Body of pancreas (tissue), 4 donors: ENCODE measurements at regions not wholly inside any gene's neighbourhood (a gene's known extent, or its start where the extent isn't known, plus 50 kb on each side); places are given as distances from the start of the nearest gene placed in this dataset.

ENCODE experiments used
- ATAC-seq: fragments of 150-250 bp; one replicate; pipeline ENCODE4 v1.9.1; 2016
- DNase-seq, 4 donors: peaks; one replicate each; pipeline ENCODE4 v3.0.0-alpha.2; 2019
- H3K27ac ChIP-seq, 4 donors: fragments of 200-600 bp; sonication (generic); 1 replicate in 3 of 4; 2 replicates in 1 of 4; pipeline versions ENCODE4 v1.5.1 to v1.6.1; 2016 to 2019; ENCODE audit warnings: mild to moderate bottlenecking in 1 of 4, mixed read lengths in 1 of 4, moderate library complexity in 1 of 4
- H3K27me3 ChIP-seq, 2 donors: fragments of 200-600 bp; sonication (generic); one replicate each; pipeline ENCODE4 v1.6.0; 2016; ENCODE audit warnings: mild to moderate bottlenecking in 1 of 2
- H3K36me3 ChIP-seq, 2 donors: fragments of 200-600 bp; sonication (generic); replicated peaks in 1 of 2; 2 replicates each; pipeline ENCODE4 v1.5.1; 2016; ENCODE audit warnings: low read depth in 2 of 2; ENCODE audit not compliant: insufficient read depth in 1 of 2
- H3K4me1 ChIP-seq: fragments of 200-600 bp; sonication (generic); one replicate; pipeline ENCODE4 v1.6.0; 2016
- H3K4me3 ChIP-seq, 2 donors: fragments of 200-600 bp; sonication (generic); 1 replicate in 1 of 2; 2 replicates in 1 of 2; pipeline ENCODE4 v1.5.1; 2016 to 2019
- H3K9me3 ChIP-seq, 3 donors: fragments of 200-600 bp; sonication (generic); 1 replicate in 2 of 3; 2 replicates in 1 of 3; pipeline ENCODE4 v1.5.1; 2016
- POLR2A ChIP-seq, 3 donors: fragments of 450-650 bp; IDR thresholded peaks; one replicate each; pipeline ENCODE4 v1.6.1; 2016; ENCODE audit warnings: antibody characterized with exemption in 3 of 3, mild to moderate bottlenecking in 2 of 3
- WGBS, 2 donors: methylation state at CpG; one replicate each; pipeline ENCODE4 v1.1.5; 2017; 5-methylcytosine and 5-hydroxymethylcytosine counted together
- intact Hi-C: fragments of 100-400 bp; cut with DNase I; formaldehyde crosslinking; loops from one replicate; pipeline ENCODE4 v1.15.1; 2023
- TF ChIP-seq, protein P1 (sequence below), 7 experiments: fragments of 450-650 bp in 4 of 7; fragments of 200-600 bp in 3 of 7; sonication (generic) in 3 of 7; IDR thresholded peaks; one replicate each; pipeline ENCODE4 v1.5.1; 2016 to 2019; ENCODE audit warnings: antibody characterized with exemption in 7 of 7

DNA sequence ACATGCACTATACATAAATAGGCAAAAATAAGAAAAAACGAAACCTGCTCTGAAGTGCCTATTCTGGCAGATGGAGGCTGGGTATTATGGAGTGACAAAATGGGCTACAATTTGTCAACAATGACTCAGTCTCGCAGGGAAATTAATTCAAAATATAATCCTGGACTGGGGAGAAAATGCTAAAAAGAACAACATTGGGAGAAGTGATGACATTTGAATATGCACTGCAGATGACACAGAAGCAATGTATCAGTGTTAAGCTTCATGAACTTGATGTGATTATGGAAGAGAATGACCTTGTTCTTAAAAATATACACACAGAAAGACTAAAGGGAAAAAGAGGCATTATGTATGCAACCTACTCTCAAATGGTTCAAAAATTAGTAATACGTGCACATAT is 74.8 kb upstream of the PSMD7 start:
- no peak for DNase-seq
- Histone ChIP-seq H3K9me3 (no peaks in the 10 kb centered on the region), H3K36me3 (no peaks in the 10 kb centered on the region), H3K27ac (no peak overlapping the region), H3K27me3 (no peaks in the 10 kb centered on the region), H3K4me3 (no peak overlapping the region), H3K4me1 (no peaks in the 10 kb centered on the region)
- intact Hi-C loops = no loop called here
- whole genome bisulfite sequencing, 2 donors = 78 to 82% methylated on average over 3 of the region's 3 CpGs
- no peak for TF ChIP-seq POLR2A (IDR thresholded peaks at IDR 0.05)
- TF ChIP-seq, protein P1, sequence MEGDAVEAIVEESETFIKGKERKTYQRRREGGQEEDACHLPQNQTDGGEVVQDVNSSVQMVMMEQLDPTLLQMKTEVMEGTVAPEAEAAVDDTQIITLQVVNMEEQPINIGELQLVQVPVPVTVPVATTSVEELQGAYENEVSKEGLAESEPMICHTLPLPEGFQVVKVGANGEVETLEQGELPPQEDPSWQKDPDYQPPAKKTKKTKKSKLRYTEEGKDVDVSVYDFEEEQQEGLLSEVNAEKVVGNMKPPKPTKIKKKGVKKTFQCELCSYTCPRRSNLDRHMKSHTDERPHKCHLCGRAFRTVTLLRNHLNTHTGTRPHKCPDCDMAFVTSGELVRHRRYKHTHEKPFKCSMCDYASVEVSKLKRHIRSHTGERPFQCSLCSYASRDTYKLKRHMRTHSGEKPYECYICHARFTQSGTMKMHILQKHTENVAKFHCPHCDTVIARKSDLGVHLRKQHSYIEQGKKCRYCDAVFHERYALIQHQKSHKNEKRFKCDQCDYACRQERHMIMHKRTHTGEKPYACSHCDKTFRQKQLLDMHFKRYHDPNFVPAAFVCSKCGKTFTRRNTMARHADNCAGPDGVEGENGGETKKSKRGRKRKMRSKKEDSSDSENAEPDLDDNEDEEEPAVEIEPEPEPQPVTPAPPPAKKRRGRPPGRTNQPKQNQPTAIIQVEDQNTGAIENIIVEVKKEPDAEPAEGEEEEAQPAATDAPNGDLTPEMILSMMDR (IDR thresholded peaks at IDR 0.05) = no peak
- no peak for ATAC-seq

GRCh38 chr16:74219706-74220105 is 76.9 kb upstream of the PSMD7 start:
- no peak overlapping the region for H3K27ac ChIP-seq
- 77 to 82% methylated on average over 1 of the region's 1 CpG for WGBS, 2 donors
- intact Hi-C loops = no loop called here
- no peak for DNase-seq
- no peak for ATAC-seq
- H3K27me3 ChIP-seq = no peaks in the 10 kb centered on the region
- no peak overlapping the region for H3K4me3 ChIP-seq
- no peaks in the 10 kb centered on the region for H3K36me3 ChIP-seq
- H3K9me3 ChIP-seq = no peaks in the 10 kb centered on the region
- no peaks in the 10 kb centered on the region for H3K4me1 ChIP-seq
- no peak for TF ChIP-seq POLR2A (IDR thresholded peaks at IDR 0.05)

- no peaks in the 10 kb centered on the region for H3K36me3 ChIP-seq
- DNase-seq (no peak), ATAC-seq (no peak)
- WGBS, 2 donors = 56 to 60% methylated on average over 7 of the region's 7 CpGs
- H3K27ac ChIP-seq = no peak overlapping the region
- no peaks in the 10 kb centered on the region for H3K27me3 ChIP-seq
- TF ChIP-seq, protein P1 (IDR thresholded peaks at IDR 0.05) = no peak
- no peak for TF ChIP-seq POLR2A (IDR thresholded peaks at IDR 0.05)
- H3K4me3 ChIP-seq = no peak overlapping the region
- H3K4me1 ChIP-seq = no peaks in the 10 kb centered on the region
- intact Hi-C loops = no loop called here
- no peaks in the 10 kb centered on the region for H3K9me3 ChIP-seq
Observed at GRCh38 chr16:74218871-74219270, 77.7 kb upstream of the PSMD7 start.

DNA sequence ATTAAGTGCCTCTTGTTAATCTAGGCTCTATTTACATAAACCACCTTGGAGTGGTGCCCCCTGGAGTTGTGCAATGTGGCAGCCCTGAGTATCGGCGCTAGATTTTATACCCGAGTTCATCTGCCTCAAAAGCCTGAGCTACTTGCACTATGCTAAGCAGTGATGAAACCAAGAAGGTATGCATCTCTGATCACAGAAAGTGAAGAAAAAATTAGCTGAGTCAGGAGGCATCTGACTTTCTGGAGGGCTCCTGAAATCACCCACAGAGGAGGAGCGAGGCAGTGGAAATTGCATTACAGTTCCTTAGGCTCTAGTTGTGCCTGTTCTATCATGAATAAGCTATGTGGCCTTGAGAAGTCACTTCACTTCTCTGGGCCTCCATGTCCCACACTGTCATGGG is 80.3 kb upstream of the PSMD7 start:
- Histone ChIP-seq H3K4me3 (no peak overlapping the region), H3K27me3 (no peaks in the 10 kb centered on the region), H3K27ac (no peak overlapping the region), H3K4me1 (no peaks in the 10 kb centered on the region), H3K36me3 (no peaks in the 10 kb centered on the region), H3K9me3 (no peaks in the 10 kb centered on the region)
- intact Hi-C loops = no loop called here
- TF ChIP-seq, protein P1 (IDR thresholded peaks at IDR 0.05) = no peak
- no peak for TF ChIP-seq POLR2A (IDR thresholded peaks at IDR 0.05)
- ATAC-seq = no peak
- WGBS, 2 donors = 88 to 91% methylated on average over 4 of the region's 4 CpGs
- DNase-seq = no peak

- Histone ChIP-seq H3K36me3 (no peaks in the 10 kb centered on the region), H3K4me3 (no peak overlapping the region), H3K9me3 (no peaks in the 10 kb centered on the region), H3K4me1 (no peaks in the 10 kb centered on the region), H3K27me3 (no peaks in the 10 kb centered on the region), H3K27ac (no peak overlapping the region)
- no peak for ATAC-seq
- DNase-seq = no peak
- TF ChIP-seq, protein P1 (IDR thresholded peaks at IDR 0.05) = no peak
- no peak for TF ChIP-seq POLR2A (IDR thresholded peaks at IDR 0.05)
- 80 to 88% methylated on average over 6 of the region's 6 CpGs for WGBS, 2 donors
- intact Hi-C loops = no loop called here
Observed at GRCh38 chr16:74215249-74215648, 81.4 kb upstream of the PSMD7 start.
